CD1c-positive myeloid dendritic cell (primary cell): ENCODE measurements at regions not wholly inside any gene's neighbourhood (a gene's known extent, or its start where the extent isn't known, plus 50 kb on each side); places are given as distances from the start of the nearest gene placed in this dataset.
"Not testable (repeated sequence)": the region's sequence is repeated elsewhere in the genome, so short reads cannot be mapped to it uniquely, and the experiment has no call there.

Experiments
- DNase-seq: peaks from one replicate; pipeline ENCODE4 v3.0.0-alpha.2; 2016; ENCODE audit errors: extremely low spot score

- no peak for DNase-seq
Measured at GRCh38 chr4:31185014-31185585, 464.9 kb downstream of the PCDH7 start.

GRCh38 chr4:31187979-31188378 lies 467.8 kb downstream of the PCDH7 start:
- DNase-seq: no peak

- no peak for DNase-seq
Measured at GRCh38 chr4:31189938-31190337, 469.8 kb downstream of the PCDH7 start.

DNA sequence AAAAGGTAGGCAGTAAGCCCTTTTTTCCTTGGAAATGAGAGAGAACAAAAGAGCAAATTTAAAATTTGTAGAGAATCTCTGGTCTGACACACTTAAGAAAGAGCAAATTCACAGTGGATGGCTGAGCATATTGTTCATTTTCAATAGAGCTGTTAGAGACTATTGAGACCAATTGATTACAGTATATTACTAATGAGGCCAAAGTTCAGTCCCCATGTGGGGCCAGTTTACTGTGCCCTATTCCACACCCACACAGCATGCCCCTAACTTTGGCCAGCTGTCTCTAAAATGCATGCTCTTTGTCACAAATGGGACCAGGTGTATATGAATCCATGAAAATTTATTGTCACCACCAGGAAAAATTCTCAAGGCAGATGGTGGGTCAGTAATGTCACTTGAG lies 470.5 kb downstream of the PCDH7 start:
- DNase-seq: no peak

GRCh38 chr4:31192341-31192740 lies 472.2 kb downstream of the PCDH7 start:
- no peak for DNase-seq

GRCh38 chr4:31193521-31193920 lies 473.4 kb downstream of the PCDH7 start:
- DNase-seq: no peak

DNA sequence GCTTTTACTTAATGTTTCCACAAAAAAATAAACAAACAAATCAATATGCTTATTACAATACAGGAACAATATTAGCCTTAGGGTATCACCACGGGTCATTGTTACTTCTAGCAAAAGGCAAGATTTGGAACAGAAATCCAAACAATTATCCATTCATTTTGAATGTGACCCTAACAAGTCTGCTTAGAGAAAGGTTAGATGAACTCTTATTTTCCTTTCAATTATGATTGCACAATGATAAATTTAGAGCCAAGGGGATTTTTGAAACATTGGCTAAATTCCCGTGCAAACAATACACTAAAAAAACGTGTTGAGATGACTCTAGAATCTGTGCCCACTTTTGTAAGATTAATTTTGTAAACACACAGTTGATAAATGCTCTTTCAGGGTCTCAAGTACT lies 474.7 kb downstream of the PCDH7 start:
- DNase-seq: no peak

GRCh38 chr4:31199644-31200043 lies 479.5 kb downstream of the PCDH7 start:
- DNase-seq: no peak

DNA sequence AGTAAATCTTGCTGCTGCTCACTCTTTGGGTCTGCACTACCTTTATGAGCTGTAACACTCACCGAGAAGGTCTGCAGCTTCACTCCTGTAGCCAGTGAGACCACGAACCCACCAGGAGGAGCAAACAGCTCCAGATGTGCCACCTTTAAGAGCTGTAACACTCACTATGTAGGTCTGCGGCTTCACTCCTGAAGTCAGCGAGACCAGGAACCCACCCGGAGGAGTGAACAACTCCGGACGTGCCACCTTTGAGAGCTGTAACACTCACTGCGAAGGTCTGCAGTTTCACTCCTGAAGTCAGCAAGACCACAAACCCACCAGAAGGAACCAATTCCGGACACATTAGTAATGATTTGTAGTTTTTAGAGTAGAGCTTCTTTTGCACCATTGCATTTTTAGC lies 481.9 kb downstream of the PCDH7 start:
- not testable (repeated sequence) for DNase-seq

DNA sequence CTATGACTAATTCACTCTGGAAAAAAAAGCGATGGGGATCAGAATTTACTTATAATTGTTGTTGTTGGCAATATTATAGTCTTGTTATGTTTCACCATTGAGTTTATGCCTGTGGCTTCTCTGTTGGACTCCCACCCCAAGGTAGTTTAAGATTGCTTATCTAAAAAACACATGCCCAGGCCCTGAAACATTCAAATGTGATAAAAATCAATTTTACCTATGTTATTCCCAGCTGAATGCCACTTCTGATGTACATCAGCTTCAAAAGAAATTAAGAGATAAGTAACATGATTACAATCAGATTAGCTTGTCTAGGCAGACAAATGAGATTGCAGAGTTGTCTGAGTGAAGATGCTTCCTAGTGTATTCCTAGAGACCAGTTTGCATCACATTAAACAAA lies 484.7 kb downstream of the PCDH7 start:
- no peak for DNase-seq

DNA sequence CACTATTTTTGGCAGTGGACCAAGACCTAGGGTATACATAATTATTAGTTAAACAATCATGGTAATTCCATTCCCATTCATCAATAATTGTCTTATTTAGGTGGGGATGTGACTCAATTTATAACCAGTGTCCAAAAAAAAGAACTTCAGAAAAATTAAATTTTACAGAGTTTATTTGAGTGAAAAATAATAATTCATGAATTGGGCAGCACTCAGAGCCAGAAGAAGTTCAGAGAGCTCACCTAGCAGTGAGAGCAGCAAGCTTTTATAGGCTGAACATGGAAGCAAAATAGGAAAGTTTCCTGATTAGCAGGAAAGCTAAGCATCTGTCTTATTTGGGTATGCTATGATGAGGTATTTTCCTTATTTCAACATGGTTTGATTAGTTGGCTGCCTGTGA lies 500.8 kb downstream of the PCDH7 start:
- DNase-seq: no peak

DNA sequence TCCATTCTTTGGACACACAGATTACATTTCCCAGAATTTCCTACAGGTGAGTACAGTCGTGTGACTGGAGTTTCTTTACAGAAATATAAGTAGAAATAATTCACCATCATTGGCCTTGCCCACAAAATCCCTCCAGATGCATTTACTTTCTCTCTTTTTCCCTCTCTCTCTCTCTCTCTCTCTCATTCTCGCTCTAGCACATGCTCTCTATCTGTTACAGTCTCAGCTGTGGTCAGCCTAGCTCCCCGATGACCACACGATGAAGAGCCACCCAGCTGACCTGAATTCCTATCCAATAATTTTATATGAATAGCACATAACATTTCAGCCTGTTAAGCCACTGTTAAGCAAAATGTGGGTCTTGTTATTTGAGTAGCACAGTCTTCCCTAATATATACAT lies 507.9 kb downstream of the PCDH7 start:
- no peak for DNase-seq

DNA sequence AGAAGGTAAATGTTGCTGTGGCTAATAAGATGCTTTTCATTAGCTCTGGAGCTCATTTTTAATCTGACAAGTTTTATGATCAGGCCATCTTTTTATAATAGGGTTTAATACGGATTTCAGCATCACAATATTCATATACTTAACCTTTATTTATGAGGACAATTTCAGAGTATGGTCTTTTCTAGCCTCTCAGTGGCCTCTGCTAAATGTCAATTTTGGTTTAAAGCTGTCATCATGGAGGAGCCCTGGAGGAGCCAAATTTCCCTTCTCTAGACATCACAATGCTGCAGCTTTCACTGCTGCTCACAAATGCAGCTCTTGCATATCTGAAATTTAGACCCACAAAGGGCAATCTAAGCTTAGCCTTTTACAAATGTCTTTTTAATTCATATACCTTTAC lies 510.4 kb downstream of the PCDH7 start:
- DNase-seq: no peak

- DNase-seq: no peak
Measured at GRCh38 chr4:31234494-31234893, 514.3 kb downstream of the PCDH7 start.

DNA sequence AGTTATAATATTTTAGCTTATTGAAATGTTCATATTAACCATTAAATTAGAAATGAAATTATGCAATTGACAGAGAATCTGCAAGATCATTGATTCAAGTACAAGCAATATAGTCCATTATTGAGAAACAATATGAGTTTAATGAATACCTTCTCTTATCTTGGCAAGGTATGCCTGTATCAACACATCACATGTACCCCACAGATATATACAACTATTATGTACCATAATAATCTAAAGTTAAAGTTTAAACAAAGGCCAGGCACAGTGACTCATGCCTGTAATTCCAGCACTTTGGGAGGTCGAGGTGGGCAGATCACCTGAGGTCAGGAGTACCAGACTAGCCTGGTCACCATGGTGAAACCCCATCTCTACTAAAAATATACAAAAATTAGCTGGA lies 514.7 kb downstream of the PCDH7 start:
- no peak for DNase-seq

GRCh38 chr4:31236020-31236638 lies 516.0 kb downstream of the PCDH7 start:
- DNase-seq: no peak

GRCh38 chr4:31236639-31237173 lies 516.5 kb downstream of the PCDH7 start:
- DNase-seq: no peak

GRCh38 chr4:31237233-31237632 lies 517.1 kb downstream of the PCDH7 start:
- no peak for DNase-seq

DNA sequence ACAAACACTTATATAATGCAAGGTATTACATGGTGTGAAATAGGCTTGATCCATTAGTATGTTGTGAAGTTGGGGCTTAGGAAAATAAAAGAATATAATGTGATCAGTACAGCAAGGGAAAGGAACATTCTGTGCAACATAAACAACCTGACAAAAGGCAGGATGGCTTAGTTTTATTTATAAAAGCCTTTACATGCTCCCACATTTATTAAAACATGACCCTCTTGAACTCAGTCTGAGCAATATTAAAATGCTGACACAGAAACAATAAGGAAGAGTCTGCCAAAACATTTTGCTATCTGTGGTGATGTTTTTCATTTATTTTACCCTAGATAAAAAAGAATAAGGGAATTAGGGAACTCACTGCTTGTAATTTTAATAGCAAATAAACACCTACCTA lies 519.7 kb downstream of the PCDH7 start:
- no peak for DNase-seq

- DNase-seq: no peak
Measured at GRCh38 chr4:31241504-31242106, 521.4 kb downstream of the PCDH7 start.

- no peak for DNase-seq
Measured at GRCh38 chr4:31246856-31247255, 526.7 kb downstream of the PCDH7 start.

GRCh38 chr4:31259119-31259518 lies 539.0 kb downstream of the PCDH7 start:
- DNase-seq: no peak

- DNase-seq: no peak
Measured at GRCh38 chr4:31261632-31262031, 541.5 kb downstream of the PCDH7 start.
